Body of pancreas (tissue), 4 donors: ENCODE measurements at regions not wholly inside any gene's neighbourhood (a gene's known extent, or its start where the extent isn't known, plus 50 kb on each side); places are given as distances from the start of the nearest gene placed in this dataset.
"Not testable (repeated sequence)": the region's sequence is repeated elsewhere in the genome, so short reads cannot be mapped to it uniquely, and the experiment has no call there.

Source experiments
- ATAC-seq: fragments of 150-250 bp; one replicate; pipeline ENCODE4 v1.9.1; 2016
- DNase-seq, 4 donors: peaks; one replicate each; pipeline ENCODE4 v3.0.0-alpha.2; 2019
- H3K27ac ChIP-seq, 4 donors: fragments of 200-600 bp; sonication (generic); 1 replicate in 3 of 4; 2 replicates in 1 of 4; pipeline versions ENCODE4 v1.5.1 to v1.6.1; 2016 to 2019; ENCODE audit warnings: mild to moderate bottlenecking in 1 of 4, mixed read lengths in 1 of 4, moderate library complexity in 1 of 4
- H3K27me3 ChIP-seq, 2 donors: fragments of 200-600 bp; sonication (generic); one replicate each; pipeline ENCODE4 v1.6.0; 2016; ENCODE audit warnings: mild to moderate bottlenecking in 1 of 2
- H3K36me3 ChIP-seq, 2 donors: fragments of 200-600 bp; sonication (generic); replicated peaks in 1 of 2; 2 replicates each; pipeline ENCODE4 v1.5.1; 2016; ENCODE audit warnings: low read depth in 2 of 2; ENCODE audit not compliant: insufficient read depth in 1 of 2
- H3K4me1 ChIP-seq: fragments of 200-600 bp; sonication (generic); one replicate; pipeline ENCODE4 v1.6.0; 2016
- H3K4me3 ChIP-seq, 2 donors: fragments of 200-600 bp; sonication (generic); 1 replicate in 1 of 2; 2 replicates in 1 of 2; pipeline ENCODE4 v1.5.1; 2016 to 2019
- H3K9me3 ChIP-seq, 3 donors: fragments of 200-600 bp; sonication (generic); 1 replicate in 2 of 3; 2 replicates in 1 of 3; pipeline ENCODE4 v1.5.1; 2016
- CTCF ChIP-seq, 7 experiments: fragments of 450-650 bp in 4 of 7; fragments of 200-600 bp in 3 of 7; sonication (generic) in 3 of 7; IDR thresholded peaks; one replicate each; pipeline ENCODE4 v1.5.1; 2016 to 2019; ENCODE audit warnings: antibody characterized with exemption in 7 of 7
- POLR2A ChIP-seq, 3 donors: fragments of 450-650 bp; IDR thresholded peaks; one replicate each; pipeline ENCODE4 v1.6.1; 2016; ENCODE audit warnings: antibody characterized with exemption in 3 of 3, mild to moderate bottlenecking in 2 of 3
- WGBS, 2 donors: methylation state at CpG; one replicate each; pipeline ENCODE4 v1.1.5; 2017; 5-methylcytosine and 5-hydroxymethylcytosine counted together
- intact Hi-C: fragments of 100-400 bp; cut with DNase I; formaldehyde crosslinking; loops from one replicate; pipeline ENCODE4 v1.15.1; 2023

- H3K4me3 ChIP-seq: no peak overlapping the region
- DNase-seq: no peak
- H3K27ac ChIP-seq: no peak overlapping the region
- 38 to 48% methylated on average over 2 of the region's 2 CpGs for WGBS, 2 donors
- H3K27me3 ChIP-seq: no peaks in the 10 kb centered on the region
- no peaks in the 10 kb centered on the region for H3K9me3 ChIP-seq
- H3K36me3 ChIP-seq: no peaks in the 10 kb centered on the region
- intact Hi-C loops: no loop called here
- no peaks in the 10 kb centered on the region for H3K4me1 ChIP-seq
- TF ChIP-seq CTCF (IDR thresholded peaks at IDR 0.05): no peak
- ATAC-seq: no peak
Measured at GRCh38 chr1:184190616-184191015, 139.1 kb downstream of the TSEN15 start.

- no peaks in the 10 kb centered on the region for H3K27me3 ChIP-seq
- H3K27ac ChIP-seq: no peak overlapping the region
- intact Hi-C loops: no loop called here
- no peaks in the 10 kb centered on the region for H3K9me3 ChIP-seq
- no peaks in the 10 kb centered on the region for H3K4me1 ChIP-seq
- no peaks in the 10 kb centered on the region for H3K36me3 ChIP-seq
- 40 to 69% methylated on average over 10 to 12 of the region's 12 CpGs for WGBS, 2 donors
- DNase-seq: peak; percentile 13 to 52 (median 29)
- peak; percentile 21 for ATAC-seq
- no peak overlapping the region for H3K4me3 ChIP-seq
- TF ChIP-seq CTCF (IDR thresholded peaks at IDR 0.05) (no peak), POLR2A (IDR thresholded peaks at IDR 0.05) (no peak)
Measured at GRCh38 chr1:184191181-184191621, 139.7 kb downstream of the TSEN15 start.

GRCh38 chr1:184192796-184193195 lies 141.3 kb downstream of the TSEN15 start:
- intact Hi-C loops: no loop called here
- Histone ChIP-seq H3K36me3 (no peaks in the 10 kb centered on the region), H3K9me3 (no peaks in the 10 kb centered on the region), H3K4me1 (no peaks in the 10 kb centered on the region), H3K27me3 (no peaks in the 10 kb centered on the region), H3K4me3 (no peak overlapping the region), H3K27ac (no peak overlapping the region)
- TF ChIP-seq POLR2A (IDR thresholded peaks at IDR 0.05): no peak
- no peak for TF ChIP-seq CTCF (IDR thresholded peaks at IDR 0.05)
- no peak for DNase-seq
- no peak for ATAC-seq
- WGBS, 2 donors: 70 to 82% methylated on average over 1 of the region's 1 CpG

GRCh38 chr1:184193451-184193850 lies 141.9 kb downstream of the TSEN15 start:
- intact Hi-C loops: no loop called here
- DNase-seq (no peak), ATAC-seq (no peak)
- TF ChIP-seq POLR2A (IDR thresholded peaks at IDR 0.05) (no peak), CTCF (IDR thresholded peaks at IDR 0.05) (no peak)
- no peaks in the 10 kb centered on the region for H3K9me3 ChIP-seq
- no peak overlapping the region for H3K4me3 ChIP-seq
- H3K27ac ChIP-seq: no peak overlapping the region
- H3K36me3 ChIP-seq: no peaks in the 10 kb centered on the region
- H3K4me1 ChIP-seq: no peaks in the 10 kb centered on the region
- H3K27me3 ChIP-seq: no peaks in the 10 kb centered on the region
- WGBS, 2 donors: 79 to 100% methylated on average over 1 of the region's 1 CpG

GRCh38 chr1:184194236-184194635 lies 142.7 kb downstream of the TSEN15 start:
- DNase-seq: no peak
- intact Hi-C loops: no loop called here
- 59 to 67% methylated on average over 2 of the region's 2 CpGs for WGBS, 2 donors
- TF ChIP-seq CTCF (IDR thresholded peaks at IDR 0.05): no peak
- TF ChIP-seq POLR2A (IDR thresholded peaks at IDR 0.05): no peak
- ATAC-seq: no peak
- Histone ChIP-seq H3K27me3 (no peaks in the 10 kb centered on the region), H3K27ac (no peak overlapping the region), H3K9me3 (no peaks in the 10 kb centered on the region), H3K4me3 (no peak overlapping the region), H3K4me1 (no peaks in the 10 kb centered on the region), H3K36me3 (no peaks in the 10 kb centered on the region)

GRCh38 chr1:184195722-184196121 lies 144.2 kb downstream of the TSEN15 start:
- ATAC-seq, H3K4me1 ChIP-seq, H3K36me3 ChIP-seq, H3K27me3 ChIP-seq, intact Hi-C loops, DNase-seq, H3K4me3 ChIP-seq, H3K9me3 ChIP-seq, H3K27ac ChIP-seq: not testable (repeated sequence)
- 70 to 81% methylated on average over 2 of the region's 2 CpGs for WGBS, 2 donors
